Kidney (tissue), 13 donors: ENCODE measurements at regions not wholly inside any gene's neighbourhood (a gene's known extent, or its start where the extent isn't known, plus 50 kb on each side); places are given as distances from the start of the nearest gene placed in this dataset.
A peak's percentile ranks its signal among the peaks of the same experiment; 100 is the strongest.

Experiments used
- DNase-seq, 5 donors: peaks; one replicate each; pipeline ENCODE4 v3.0.0-alpha.2; 2013 to 2020
- FAIRE-seq: peaks from 2 replicates; lab custom pipeline; 2012; peaks lifted over from hg19 to GRCh38; lab: Jason Lieb, UNC
- H3K27ac ChIP-seq, 2 donors: one replicate each; pipeline ENCODE4 v1.7.0; 2013; ENCODE audit warnings: low read depth in 2 of 2, low read length in 2 of 2, inconsistent platforms in 1 of 2
- H3K27me3 ChIP-seq: one replicate; pipeline ENCODE4 v1.7.1; 2013; ENCODE audit warnings: low read length, inconsistent platforms; ENCODE audit not compliant: control insufficient read depth, insufficient read depth
- H3K36me3 ChIP-seq, 3 donors: one replicate each; pipeline versions ENCODE4 v1.7.0 to v1.7.1; 2013; ENCODE audit warnings: low read length in 3 of 3, control low read depth in 1 of 3, inconsistent platforms in 1 of 3; ENCODE audit not compliant: insufficient read depth in 3 of 3, control insufficient read depth in 2 of 3
- H3K4me1 ChIP-seq, 3 donors: one replicate each; pipeline versions ENCODE4 v1.7.0 to v1.7.1; 2013; ENCODE audit warnings: low read length in 3 of 3, inconsistent platforms in 1 of 3, low read depth in 1 of 3; ENCODE audit not compliant: control insufficient read depth in 2 of 3, insufficient read depth in 2 of 3
- H3K4me3 ChIP-seq, 3 donors: one replicate each; pipeline versions ENCODE4 v1.7.0 to v1.8.1; 2013; ENCODE audit warnings: low read length in 3 of 3, control low read depth in 1 of 3, inconsistent platforms in 1 of 3
- H3K9ac ChIP-seq, 3 donors: one replicate each; pipeline versions ENCODE4 v1.7.0 to v1.7.1; 2013; ENCODE audit warnings: low read length in 3 of 3, control low read depth in 1 of 3, inconsistent platforms in 1 of 3
- H3K9me3 ChIP-seq, 3 donors: one replicate each; pipeline versions ENCODE4 v1.7.0 to v1.7.1; 2013; ENCODE audit warnings: low read length in 3 of 3, control low read depth in 1 of 3, inconsistent platforms in 1 of 3; ENCODE audit not compliant: control insufficient read depth in 2 of 3, insufficient read depth in 1 of 3
- intact Hi-C: fragments of 100-400 bp; cut with DNase I; formaldehyde crosslinking; loops from one replicate; pipeline ENCODE4 v1.11.1; 2022
- TF ChIP-seq, protein P1 (sequence below): IDR thresholded peaks from 3 replicates; pipeline ENCODE4 v1.5.1; 2012; ENCODE audit warnings: mild to moderate bottlenecking, moderate library complexity, borderline replicate concordance; ENCODE audit not compliant: insufficient read depth; ENCODE audit errors: extremely low read depth
- donor health status: control.
- donor health status: control.
- donor health status: control.
- donor health status: control.
- donor health status: control.
- donor health status: DM: yes; HTN: yes; CAD: no.
- donor health status: Normal renal cell carcinoma (clear cell type).

DNA sequence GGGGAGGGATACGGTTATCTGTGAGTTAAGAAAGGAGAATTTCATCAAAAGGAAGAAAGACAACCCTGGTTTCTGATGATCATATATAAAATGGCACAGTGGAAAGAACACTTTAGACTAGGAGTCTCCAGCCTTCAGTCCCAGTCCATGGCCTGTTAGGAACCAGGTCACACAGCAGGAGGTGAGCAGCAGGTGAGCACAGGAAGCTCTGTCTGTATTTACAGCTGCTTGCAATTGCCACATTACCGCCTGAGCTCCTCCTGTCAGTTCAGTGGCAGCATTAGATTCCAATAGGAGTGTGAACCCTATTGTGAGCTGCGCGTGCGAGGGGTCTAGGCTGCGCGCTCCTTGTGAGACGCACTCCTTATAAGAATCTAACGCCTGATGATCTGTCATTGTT, 137.9 kb downstream of the BTG1 start:
- no peak for FAIRE-seq
- TF ChIP-seq, protein P1, sequence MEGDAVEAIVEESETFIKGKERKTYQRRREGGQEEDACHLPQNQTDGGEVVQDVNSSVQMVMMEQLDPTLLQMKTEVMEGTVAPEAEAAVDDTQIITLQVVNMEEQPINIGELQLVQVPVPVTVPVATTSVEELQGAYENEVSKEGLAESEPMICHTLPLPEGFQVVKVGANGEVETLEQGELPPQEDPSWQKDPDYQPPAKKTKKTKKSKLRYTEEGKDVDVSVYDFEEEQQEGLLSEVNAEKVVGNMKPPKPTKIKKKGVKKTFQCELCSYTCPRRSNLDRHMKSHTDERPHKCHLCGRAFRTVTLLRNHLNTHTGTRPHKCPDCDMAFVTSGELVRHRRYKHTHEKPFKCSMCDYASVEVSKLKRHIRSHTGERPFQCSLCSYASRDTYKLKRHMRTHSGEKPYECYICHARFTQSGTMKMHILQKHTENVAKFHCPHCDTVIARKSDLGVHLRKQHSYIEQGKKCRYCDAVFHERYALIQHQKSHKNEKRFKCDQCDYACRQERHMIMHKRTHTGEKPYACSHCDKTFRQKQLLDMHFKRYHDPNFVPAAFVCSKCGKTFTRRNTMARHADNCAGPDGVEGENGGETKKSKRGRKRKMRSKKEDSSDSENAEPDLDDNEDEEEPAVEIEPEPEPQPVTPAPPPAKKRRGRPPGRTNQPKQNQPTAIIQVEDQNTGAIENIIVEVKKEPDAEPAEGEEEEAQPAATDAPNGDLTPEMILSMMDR = no peak
- H3K27ac ChIP-seq = no peak overlapping the region
- H3K4me1 ChIP-seq = no peaks in the 10 kb centered on the region
- H3K36me3 ChIP-seq = no peaks in the 10 kb centered on the region
- H3K4me3 ChIP-seq = no peak overlapping the region
- no peak for DNase-seq
- intact Hi-C loops = no loop called here
- no peak overlapping the region for H3K9ac ChIP-seq
- no peaks in the 10 kb centered on the region for H3K27me3 ChIP-seq
- H3K9me3 ChIP-seq = no peaks in the 10 kb centered on the region

DNA sequence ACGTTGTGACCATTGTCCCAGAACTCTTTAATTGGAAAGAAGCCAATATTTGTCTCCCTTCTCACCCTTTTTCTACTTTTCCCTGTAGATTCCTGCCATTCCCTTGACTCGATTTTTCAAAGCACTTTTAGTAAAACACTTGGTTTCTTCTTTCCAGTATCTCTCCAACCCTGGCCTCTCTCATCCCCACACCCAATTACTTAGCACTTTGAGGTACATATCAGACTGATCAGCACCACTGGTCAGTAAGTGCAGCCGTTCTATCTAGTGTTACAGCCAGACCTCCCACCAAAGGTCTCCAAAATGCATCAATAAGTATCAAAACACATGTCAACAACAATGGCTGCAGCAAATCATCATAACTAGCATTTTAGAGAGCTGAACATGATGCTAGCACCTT, 141.9 kb downstream of the BTG1 start:
- TF ChIP-seq, protein P1 = no peak
- no peak overlapping the region for H3K4me3 ChIP-seq
- no peaks in the 10 kb centered on the region for H3K36me3 ChIP-seq
- H3K27ac ChIP-seq = no peak overlapping the region
- no peak overlapping the region for H3K9ac ChIP-seq
- intact Hi-C loops = no loop called here
- H3K27me3 ChIP-seq = no peaks in the 10 kb centered on the region
- H3K4me1 ChIP-seq = no peaks in the 10 kb centered on the region
- no peak for FAIRE-seq
- no peak for DNase-seq
- no peaks in the 10 kb centered on the region for H3K9me3 ChIP-seq

DNA sequence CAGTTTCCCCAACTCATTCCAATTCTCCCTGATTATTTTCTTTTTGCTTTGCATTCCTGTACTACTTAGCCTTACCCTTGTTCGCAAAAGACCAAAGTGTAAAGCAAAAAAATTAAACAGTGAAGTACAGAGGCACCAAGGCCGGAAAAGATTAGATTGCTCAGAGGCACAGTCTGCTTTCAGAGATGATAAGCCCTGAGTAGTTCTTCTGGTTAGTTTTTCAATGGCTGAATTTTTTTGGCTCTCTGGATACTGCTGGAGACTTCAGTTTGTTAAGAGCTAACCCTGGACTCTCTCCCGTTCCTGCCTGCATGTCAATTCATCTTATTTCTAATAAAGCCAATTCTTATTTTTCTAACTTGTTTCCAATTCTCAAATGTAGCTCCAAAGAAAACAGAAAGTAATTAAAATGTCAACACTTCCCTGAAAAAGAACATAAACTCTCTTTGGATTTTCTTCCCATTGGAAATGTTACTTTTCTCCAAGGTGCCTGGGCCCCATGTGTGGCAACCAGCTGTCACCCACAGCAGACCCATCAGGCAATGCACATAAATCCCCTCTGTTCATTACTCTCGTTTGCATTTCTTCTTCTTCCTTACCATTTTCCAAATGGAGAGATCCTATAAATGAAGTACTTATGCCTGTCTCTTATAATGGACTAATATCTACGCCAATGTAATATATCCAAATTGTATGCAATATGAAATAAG, 142.8 kb downstream of the BTG1 start:
- Histone ChIP-seq H3K36me3 (no peaks in the 10 kb centered on the region), H3K27ac (no peak overlapping the region), H3K9me3 (no peaks in the 10 kb centered on the region), H3K9ac (no peak overlapping the region), H3K4me3 (no peak overlapping the region), H3K4me1 (no peaks in the 10 kb centered on the region), H3K27me3 (no peaks in the 10 kb centered on the region)
- DNase-seq (peak in 2 of 5 donors; percentile 36 to 68), FAIRE-seq (no peak)
- TF ChIP-seq, protein P1 = no peak
- intact Hi-C loops = no loop called here

DNA sequence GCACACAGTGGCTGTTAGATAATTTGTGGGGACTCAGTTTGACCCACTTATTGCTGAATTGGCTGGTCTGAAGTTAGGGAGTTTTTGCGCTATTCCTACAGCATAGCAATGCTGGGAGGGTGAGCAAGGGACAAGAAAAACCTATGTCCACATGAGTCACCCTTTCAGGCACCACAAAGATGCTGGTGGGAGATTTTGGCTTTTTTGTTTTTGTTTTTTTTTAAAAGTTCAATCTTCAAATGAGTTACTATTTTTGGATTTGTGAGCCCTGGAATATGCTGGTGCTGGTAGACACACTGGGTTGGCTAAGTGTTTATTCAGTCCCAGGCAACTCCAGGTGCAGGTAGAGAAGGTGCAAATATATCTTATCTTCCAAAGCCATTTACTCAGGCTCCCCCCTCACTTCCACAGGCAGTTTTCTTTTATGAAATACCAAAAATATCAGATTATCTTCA, 143.4 kb downstream of the BTG1 start:
- Histone ChIP-seq H3K9ac (no peak overlapping the region), H3K4me1 (no peaks in the 10 kb centered on the region), H3K36me3 (no peaks in the 10 kb centered on the region), H3K9me3 (no peaks in the 10 kb centered on the region), H3K27me3 (no peaks in the 10 kb centered on the region), H3K4me3 (no peak overlapping the region), H3K27ac (no peak overlapping the region)
- no peak for DNase-seq
- TF ChIP-seq, protein P1 = no peak
- intact Hi-C loops = no loop called here
- FAIRE-seq = no peak
